ENCODE measurements at regions not wholly inside any gene's neighbourhood (a gene's known extent, or its start where the extent isn't known, plus 50 kb on each side); places are given as distances from the start of the nearest gene placed in this dataset.
"Not testable (repeated sequence)": the region's sequence is repeated elsewhere in the genome, so short reads cannot be mapped to it uniquely, and the experiment has no call there.

DNA sequence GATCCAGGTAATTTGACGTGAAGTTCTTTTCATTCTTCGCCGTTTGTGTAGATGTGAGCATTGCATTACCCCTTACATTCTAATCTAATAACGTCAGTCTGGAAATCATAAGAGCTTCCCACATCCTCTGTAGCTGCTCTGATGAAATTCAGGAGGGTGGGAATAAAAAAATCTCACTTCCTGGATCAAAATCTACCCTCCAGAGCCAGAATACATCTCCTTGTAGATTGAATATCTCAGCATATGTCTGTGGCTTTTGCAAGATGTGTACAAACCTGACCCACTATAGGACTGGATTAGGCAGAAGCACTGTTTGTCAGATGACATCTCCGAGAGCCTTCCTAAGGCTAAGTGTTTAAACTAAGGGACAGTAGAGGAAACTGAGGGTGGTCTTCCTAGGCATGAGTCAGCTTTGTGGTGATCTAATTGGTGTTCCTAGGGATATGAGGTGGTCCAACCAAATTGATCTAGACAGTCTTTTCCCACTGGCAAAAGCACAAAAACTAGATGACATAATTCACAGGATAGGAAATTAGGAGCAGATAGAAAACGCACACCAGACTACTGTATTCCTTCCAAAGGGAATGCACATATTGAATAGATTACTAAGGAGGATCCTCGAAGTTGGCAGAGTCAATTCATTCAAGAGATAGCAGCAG is 216.3 kb upstream of the LRTM1 start:
- DNase-seq (ENCODE audit: low read depth, low spot score) = no peak
- no peak overlapping the region for H3K4me3 ChIP-seq (ENCODE audit: low read length)

GRCh38 chr3:55143336-55143735 is 215.5 kb upstream of the LRTM1 start:
- no peak overlapping the region for H3K4me3 ChIP-seq (ENCODE audit: low read length)
- no peak for DNase-seq (ENCODE audit: low read depth, low spot score)

GRCh38 chr3:55136291-55136690 is 208.4 kb upstream of the LRTM1 start:
- not testable (repeated sequence) for H3K4me3 ChIP-seq (ENCODE audit: low read length); DNase-seq (ENCODE audit: low read depth, low spot score)

DNA sequence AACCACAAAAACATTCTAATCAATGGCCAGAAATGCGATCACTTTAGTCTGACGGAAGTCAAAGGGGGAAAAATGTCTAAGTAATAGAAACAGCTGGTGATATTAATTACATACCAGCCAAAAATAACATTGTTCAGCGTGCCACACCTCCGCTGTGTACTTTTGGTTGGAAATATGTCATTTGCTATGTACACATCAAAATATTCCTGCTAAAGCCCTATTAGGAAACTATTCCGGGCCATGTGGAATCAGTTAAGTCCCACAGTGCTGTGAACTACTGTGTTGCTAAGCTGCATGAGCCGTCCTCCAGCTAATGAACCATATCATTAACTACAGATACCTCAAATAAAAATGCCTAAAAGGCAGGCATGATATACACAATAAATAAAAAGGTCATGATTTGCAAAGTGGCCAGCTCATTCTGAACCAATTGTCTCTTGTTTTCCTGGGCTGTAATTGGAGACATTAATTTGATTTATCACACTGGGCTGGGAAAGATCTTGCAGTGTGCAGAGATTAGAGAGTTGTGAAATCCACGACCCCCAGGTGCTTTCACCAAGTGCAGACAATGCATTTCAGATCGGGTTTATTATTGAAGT is 200.5 kb upstream of the LRTM1 start:
- DNase-seq (ENCODE audit: low read depth, low spot score) = no peak
- no peak overlapping the region for H3K4me3 ChIP-seq (ENCODE audit: low read length)

DNA sequence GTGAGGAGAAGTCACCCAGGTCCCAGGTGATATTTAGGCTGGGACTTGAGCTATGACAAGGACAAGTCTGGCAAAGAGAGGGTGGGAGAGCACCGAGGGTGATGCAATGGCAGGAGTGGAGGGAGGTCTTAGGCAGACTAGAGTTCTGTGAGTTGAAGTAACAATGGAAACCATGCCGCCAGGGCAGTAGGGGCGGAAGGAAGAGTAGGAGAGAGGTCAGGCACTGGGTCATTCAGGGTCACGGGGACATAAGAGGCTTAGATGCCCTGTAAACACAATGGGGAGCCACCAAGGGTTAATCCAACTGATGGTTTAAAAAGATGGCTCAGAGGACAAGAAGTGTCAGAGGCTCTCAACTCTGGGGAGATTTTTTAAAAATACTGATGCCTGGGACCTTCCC is 199.7 kb upstream of the LRTM1 start:
- no peak overlapping the region for H3K4me3 ChIP-seq (ENCODE audit: low read length)
- DNase-seq (ENCODE audit: low read depth, low spot score) = no peak

DNA sequence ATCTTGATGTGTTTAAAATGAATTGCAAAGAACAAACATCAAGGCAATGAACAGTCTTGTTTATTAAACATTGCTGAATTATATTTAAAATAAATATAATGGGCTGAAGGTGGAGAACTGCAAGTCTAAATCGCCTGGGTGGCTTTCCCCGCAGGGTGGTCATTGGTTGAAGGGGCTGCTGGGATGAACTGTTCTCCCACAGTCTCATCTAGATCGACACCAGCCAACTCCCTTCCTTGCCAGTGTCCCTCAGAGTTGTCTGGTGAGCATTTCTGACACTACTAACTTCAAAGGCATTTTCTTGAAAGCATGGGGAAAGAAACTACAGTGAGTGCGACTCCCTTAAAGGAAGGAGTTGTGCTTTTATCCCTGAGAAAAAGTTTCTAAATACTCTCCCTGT is 196.5 kb upstream of the LRTM1 start:
- no peak for DNase-seq (ENCODE audit: low read depth, low spot score)
- no peak overlapping the region for H3K4me3 ChIP-seq (ENCODE audit: low read length)
